K562 (cell line): ENCODE measurements at regions not wholly inside any gene's neighbourhood (a gene's known extent, or its start where the extent isn't known, plus 50 kb on each side); places are given as distances from the start of the nearest gene placed in this dataset.

Source experiments
- ATAC-seq: fragments of 200-7000 bp; cut with Tn5 transposase; 3 replicates; pipeline ENCODE4 v1.9.1; 2020; ENCODE audit warnings: moderate library complexity
- BruUV-seq: library from RNA; stranded (reverse); fragments of 400-500 nt; replicated peaks from 2 replicates; lab custom pipeline; 2021; lab: Mats Ljungman, UMichigan
- CTCF ChIA-PET: fragments of 300-600 bp; formaldehyde crosslinking; extraction: SDS; loops from one replicate; lab custom pipeline; 2021; ENCODE audit warnings: low intra/inter-chr PET ratio; lab: Yijun Ruan, JAX
- POLR2A ChIA-PET: fragments of 300-600, 350-650 bp; sonication (Branson Sonifier 250); formaldehyde crosslinking; extraction: SDS; loops from one replicate; lab custom pipeline; 2021; ENCODE audit warnings: antibody characterized with exemption, inconsistent platforms; lab: Yijun Ruan, JAX
- DNase-seq, 4 experiments: peaks; one replicate each; pipeline versions ENCODE4 v3.0.0 to v3.0.0-alpha.2; 2011 to 2018; ENCODE audit warnings: low spot score in 3 of 4, mixed read lengths in 3 of 4; ENCODE audit errors: extremely low read depth in 1 of 4
- FAIRE-seq: peaks from 2 replicates; lab custom pipeline; 2011; peaks lifted over from hg19 to GRCh38; lab: Jason Lieb, UNC
- H2AFZ ChIP-seq: 2 replicates; pipeline ENCODE4 v1.6.0; 2011; ENCODE audit warnings: low read depth, low read length, control low read depth, inconsistent platforms
- H3K27ac ChIP-seq: fragments of 200-600 bp; 3 replicates; pipeline ENCODE4 v1.8.0; 2011; ENCODE audit warnings: low read depth, mild to moderate bottlenecking, control low read depth, inconsistent platforms, low read length, moderate library complexity, mixed read lengths; ENCODE audit errors: extremely low read depth
- H3K27me3 ChIP-seq, 2 experiments: fragments of 300-600 bp in 1 of 2; 2 replicates in 1 of 2; 3 replicates in 1 of 2; pipeline versions ENCODE4 v1.6.0 to v1.8.0; 2011; ENCODE audit warnings: inconsistent platforms in 2 of 2, low read length in 2 of 2, mild to moderate bottlenecking in 1 of 2, mixed read lengths in 1 of 2, moderate library complexity in 1 of 2; ENCODE audit not compliant: control insufficient read depth in 2 of 2, insufficient read depth in 2 of 2
- H3K36me3 ChIP-seq: fragments of 300-600 bp; 3 replicates; pipeline ENCODE4 v1.8.0; 2011; ENCODE audit warnings: mild to moderate bottlenecking, low read length, inconsistent platforms; ENCODE audit not compliant: control insufficient read depth, insufficient read depth
- H3K4me1 ChIP-seq, 2 experiments: fragments of 200-600 bp in 1 of 2; replicated peaks in 1 of 2; 2 replicates in 1 of 2; 3 replicates in 1 of 2; pipeline versions ENCODE4 v1.5.1 to v1.8.0; 2011; ENCODE audit warnings: inconsistent platforms in 2 of 2, low read length in 2 of 2, mild to moderate bottlenecking in 1 of 2, mixed read lengths in 1 of 2, moderate library complexity in 1 of 2; ENCODE audit not compliant: control insufficient read depth in 2 of 2, insufficient read depth in 2 of 2
- H3K4me2 ChIP-seq: 2 replicates; pipeline ENCODE4 v1.6.1; 2011; ENCODE audit warnings: low read length, control low read depth, inconsistent platforms, mixed read lengths; ENCODE audit not compliant: insufficient read depth
- H3K4me3 ChIP-seq: fragments of 200-600 bp; sonication (generic), shearing (Covaris generic); 2 replicates; pipeline ENCODE4 v1.5.1; 2016; ENCODE audit warnings: control low read depth, inconsistent platforms
- H3K79me2 ChIP-seq: fragments of 200-600 bp; 3 replicates; pipeline ENCODE4 v1.8.0; 2011; ENCODE audit warnings: low read length, inconsistent platforms; ENCODE audit not compliant: control insufficient read depth, insufficient read depth
- H3K9ac ChIP-seq, 2 experiments: 2 replicates each; pipeline versions ENCODE4 v1.6.0 to v1.6.1; 2011; ENCODE audit warnings: low read depth in 2 of 2, low read length in 2 of 2, control low read depth in 1 of 2, inconsistent platforms in 1 of 2, mild to moderate bottlenecking in 1 of 2, mixed read lengths in 1 of 2; ENCODE audit not compliant: insufficient read depth in 1 of 2
- H3K9me1 ChIP-seq: one replicate; pipeline ENCODE4 v1.6.0; 2011; ENCODE audit warnings: inconsistent platforms, mild to moderate bottlenecking, low read length, moderate library complexity; ENCODE audit not compliant: control insufficient read depth, insufficient read depth
- H3K9me3 ChIP-seq: replicated peaks from 2 replicates; pipeline ENCODE4 v1.5.1; 2011; ENCODE audit warnings: low read depth, low read length, inconsistent platforms; ENCODE audit not compliant: control insufficient read depth, insufficient read depth
- H4K20me1 ChIP-seq: replicated peaks from 2 replicates; pipeline ENCODE4 v1.6.1; 2011; ENCODE audit warnings: low read length, inconsistent platforms, mixed read lengths; ENCODE audit not compliant: control insufficient read depth, insufficient read depth
- BCOR ChIP-seq: fragments of 450-650 bp; IDR thresholded peaks from 2 replicates; pipeline ENCODE4 v1.6.1; 2016
- BHLHE40 ChIP-seq: IDR thresholded peaks from 2 replicates; pipeline ENCODE4 v1.6.1; 2011; ENCODE audit warnings: low read length, improper control_type of control experiment
- DACH1 ChIP-seq: fragments of 450-650 bp; IDR thresholded peaks from 2 replicates; pipeline ENCODE4 v1.6.1; 2018; ENCODE audit not compliant: partially characterized antibody
- GTF2A2 ChIP-seq: IDR thresholded peaks from 2 replicates; pipeline ENCODE4 v1.6.1; 2016; ENCODE audit warnings: mild to moderate bottlenecking, missing genetic modification characterization, missing compliant biosample characterization
- HMGN3 ChIP-seq: IDR thresholded peaks from 2 replicates; pipeline ENCODE4 v1.6.1; 2011; ENCODE audit warnings: borderline replicate concordance, low read depth, mild to moderate bottlenecking, mixed read lengths, low read length; ENCODE audit not compliant: insufficient read length; ENCODE audit errors: extremely low read depth
- MAFG ChIP-seq: fragments of 450-650 bp; conservative IDR thresholded peaks from 2 replicates; pipeline ENCODE4 v1.6.1; 2016; ENCODE audit warnings: missing genetic modification characterization, missing compliant biosample characterization
- NFYB ChIP-seq: IDR thresholded peaks from 2 replicates; pipeline ENCODE4 v1.6.1; 2011; ENCODE audit warnings: mild to moderate bottlenecking, moderate library complexity; ENCODE audit not compliant: insufficient read length; ENCODE audit errors: extremely low read depth
- NONO ChIP-seq, 2 experiments: fragments of 200-400 bp in 1 of 2; fragments of 450-650 bp in 1 of 2; formaldehyde crosslinking in 1 of 2; IDR thresholded peaks; 2 replicates each; pipeline ENCODE4 v1.6.1; 2017; ENCODE audit warnings: low read depth in 2 of 2, mild to moderate bottlenecking in 2 of 2, moderate library complexity in 2 of 2, low read length in 1 of 2
- RBM25 ChIP-seq: fragments of 200-400 bp; formaldehyde crosslinking; IDR thresholded peaks from 2 replicates; pipeline ENCODE4 v1.6.1; 2018; ENCODE audit warnings: low read length, low read depth, moderate library complexity; ENCODE audit not compliant: severe bottlenecking
- RNF2 ChIP-seq: sonication (generic); IDR thresholded peaks from 2 replicates; pipeline ENCODE4 v1.6.1; 2016
- U2AF1 ChIP-seq: fragments of 200-400 bp; formaldehyde crosslinking; optimal IDR thresholded peaks from 2 replicates; pipeline ENCODE3; 2017; ENCODE audit warnings: mild to moderate bottlenecking, low read depth, low read length, moderate library complexity
- U2AF2 ChIP-seq: fragments of 200-400 bp; formaldehyde crosslinking; optimal IDR thresholded peaks from 2 replicates; pipeline ENCODE3; 2017; ENCODE audit warnings: low read depth, mild to moderate bottlenecking, low read length
- YY1 ChIP-seq, 3 experiments: IDR thresholded peaks; 2 replicates each; pipeline ENCODE4 v1.6.1; 2011; ENCODE audit warnings: low read length in 2 of 3, mild to moderate bottlenecking in 2 of 3, moderate library complexity in 2 of 3, borderline replicate concordance in 1 of 3, control low read depth in 1 of 3, low read depth in 1 of 3; ENCODE audit not compliant: insufficient read depth in 3 of 3, insufficient replicate concordance in 2 of 3, control insufficient read depth in 1 of 3, insufficient read length in 1 of 3; ENCODE audit errors: extremely low read depth in 1 of 3
- ZBTB11 ChIP-seq, 3 experiments: fragments of 200-800 bp in 1 of 3; fragments of 250-450 bp in 1 of 3; fragments of 450-650 bp in 1 of 3; sonication (Bioruptor Pico) in 1 of 3; sonication (Bioruptor generic) in 1 of 3; formaldehyde crosslinking in 1 of 3; IDR thresholded peaks; 2 replicates each; pipeline versions ENCODE4 v1.6.1 to v1.8.0; 2016 to 2022; ENCODE audit warnings: mild to moderate bottlenecking in 2 of 3, missing genetic modification characterization in 2 of 3, missing compliant biosample characterization in 1 of 3, moderate library complexity in 1 of 3
- ZNF23 ChIP-seq: fragments of 250-450 bp; sonication (Bioruptor Pico); IDR thresholded peaks from 2 replicates; pipeline ENCODE4 v1.4.0; 2020; ENCODE audit warnings: mild to moderate bottlenecking
- ZNF324 ChIP-seq: fragments of 250-450 bp; sonication (Bioruptor Pico); IDR thresholded peaks from 2 replicates; pipeline ENCODE4 v1.4.0; 2020; ENCODE audit warnings: mild to moderate bottlenecking
- ZNF57 ChIP-seq: fragments of 450-650 bp; formaldehyde crosslinking; IDR thresholded peaks from 2 replicates; pipeline ENCODE4 v1.4.0; 2020; ENCODE audit warnings: mild to moderate bottlenecking, moderate library complexity
- ZNF695 ChIP-seq: fragments of 450-650 bp; formaldehyde crosslinking; IDR thresholded peaks from 2 replicates; pipeline ENCODE4 v1.4.0; 2020; ENCODE audit warnings: mild to moderate bottlenecking, moderate library complexity
- in situ Hi-C: fragments of 300-500 bp; cut with MboI; formaldehyde crosslinking; loops from 4 replicates; pipeline ENCODE4 v1.15.0; 2018; ENCODE audit warnings: inconsistent platforms, mixed read lengths
- intact Hi-C: fragments of 100-400 bp; cut with micrococcal nuclease; formaldehyde crosslinking; loops from 2 replicates; pipeline ENCODE4 v1.14.2; 2022

- no peaks in the 10 kb centered on the region for H3K4me1 ChIP-seq
- no peak for DNase-seq
- no peaks in the 10 kb centered on the region for H3K36me3 ChIP-seq
- H3K4me3 ChIP-seq, result no peak overlapping the region
- BruUV-seq, result no TSS peak
- H3K4me2 ChIP-seq, result no peak overlapping the region
- TF ChIP-seq ZNF57 (no peak), YY1 (IDR thresholded peaks at IDR 0.05; ENCODE audit: borderline replicate concordance in 1 of 3, control insufficient read depth in 1 of 3, extremely low read depth in 1 of 3, insufficient read depth in 3 of 3, insufficient read length in 1 of 3, insufficient replicate concordance in 2 of 3, low read depth in 1 of 3, low read length in 2 of 3) (no peak), BHLHE40 (no peak), U2AF2 (no peak), DACH1 (no peak), RNF2 (no peak), ZNF695 (CRISPR knock-in tag) (no peak), RBM25 (no peak), GTF2A2 (tag) (no peak), HMGN3 (no peak), BCOR (no peak), NFYB (no peak), MAFG (tag) (no peak), ZNF23 (CRISPR knock-in tag) (no peak), NONO (IDR thresholded peaks at IDR 0.05; ENCODE audit: low read depth in 2 of 2, low read length in 1 of 2) (no peak), ZBTB11 (CRISPR knock-in tag; IDR thresholded peaks at IDR 0.05) (no peak), ZNF324 (CRISPR knock-in tag) (no peak), U2AF1 (no peak)
- no peak overlapping the region for H3K27ac ChIP-seq
- H3K9me1 ChIP-seq, result no peaks in the 10 kb centered on the region
- in situ Hi-C loops, result no loop called here
- no peak for FAIRE-seq
- POLR2A ChIA-PET, result no interaction called here
- CTCF ChIA-PET, result no interaction called here
- no peaks in the 10 kb centered on the region for H3K9me3 ChIP-seq
- no peaks in the 10 kb centered on the region for H3K27me3 ChIP-seq
- no peak for ATAC-seq
- intact Hi-C loops, result no loop called here
- no peak overlapping the region for H3K9ac ChIP-seq
- no peak overlapping the region for H2AFZ ChIP-seq
- H4K20me1 ChIP-seq, result no peaks in the 10 kb centered on the region
- H3K79me2 ChIP-seq, result no peaks in the 10 kb centered on the region
These were observed 454.0 kb upstream of the RBMS3 start for GRCh38 chr3:28826840-28827239.
